DMS114 treated with DMSO at 0.1 percent for 48 hours (cell line): ENCODE measurements at regions not wholly inside any gene's neighbourhood (a gene's known extent, or its start where the extent isn't known, plus 50 kb on each side); places are given as distances from the start of the nearest gene placed in this dataset.
"Not testable (repeated sequence)": the region's sequence is repeated elsewhere in the genome, so short reads cannot be mapped to it uniquely, and the experiment has no call there.

Experiments
- DNase-seq: peaks from one replicate; lab custom pipeline; 2025; ENCODE audit not compliant: unreplicated experiment; lab: John Stamatoyannopoulos, UW

- no peak for DNase-seq
Observed at GRCh38 chr6:8361259-8361658, 74.1 kb downstream of the SLC35B3 start.

- DNase-seq = no peak
Observed at GRCh38 chr6:8352966-8353340, 82.4 kb downstream of the SLC35B3 start.

- no peak for DNase-seq
Observed at GRCh38 chr6:8352335-8352965, 82.9 kb downstream of the SLC35B3 start.

GRCh38 chr6:8343600-8343999 is 91.7 kb downstream of the SLC35B3 start:
- no peak for DNase-seq

GRCh38 chr6:8342241-8342819 is 93.0 kb downstream of the SLC35B3 start:
- DNase-seq = no peak

GRCh38 chr6:8337147-8337546 is 98.2 kb downstream of the SLC35B3 start:
- no peak for DNase-seq

GRCh38 chr6:8336406-8337057 is 98.8 kb downstream of the SLC35B3 start:
- no peak for DNase-seq

GRCh38 chr6:8335896-8336295 is 99.4 kb downstream of the SLC35B3 start:
- DNase-seq = no peak

- no peak for DNase-seq
Observed at GRCh38 chr6:8335381-8335780, 100.0 kb downstream of the SLC35B3 start.

- DNase-seq = no peak
Observed at GRCh38 chr6:8334113-8334512, 101.2 kb downstream of the SLC35B3 start.

GRCh38 chr6:8329562-8329961 is 105.8 kb downstream of the SLC35B3 start:
- DNase-seq = no peak

- DNase-seq = no peak
Observed at GRCh38 chr6:8325743-8326142, 109.6 kb downstream of the SLC35B3 start.

GRCh38 chr6:8322659-8323058 is 112.7 kb downstream of the SLC35B3 start:
- DNase-seq = no peak

- DNase-seq = no peak
Observed at GRCh38 chr6:8321671-8322404, 113.5 kb downstream of the SLC35B3 start.

- DNase-seq = no peak
Observed at GRCh38 chr6:8315154-8315553, 120.2 kb downstream of the SLC35B3 start.

GRCh38 chr6:8301502-8301901 is 133.8 kb downstream of the SLC35B3 start:
- no peak for DNase-seq

- DNase-seq = no peak
Observed at GRCh38 chr6:8299034-8299433, 136.3 kb downstream of the SLC35B3 start.

- DNase-seq = not testable (repeated sequence)
Observed at GRCh38 chr6:8282946-8283345, 152.4 kb downstream of the SLC35B3 start.

- DNase-seq = no peak
Observed at GRCh38 chr6:8282380-8282779, 153.0 kb downstream of the SLC35B3 start.

- no peak for DNase-seq
Observed at GRCh38 chr6:8279041-8279805, 156.1 kb downstream of the SLC35B3 start.

GRCh38 chr6:8278562-8278961 is 156.8 kb downstream of the SLC35B3 start:
- DNase-seq = no peak
